Activated T-cell treated with anti-CD3 and anti-CD28 coated beads, Interleukin-2, amount 50 U/mL, for 72 hours (primary cell): ENCODE measurements at regions not wholly inside any gene's neighbourhood (a gene's known extent, or its start where the extent isn't known, plus 50 kb on each side); places are given as distances from the start of the nearest gene placed in this dataset.
"Not testable (repeated sequence)": the region's sequence is repeated elsewhere in the genome, so short reads cannot be mapped to it uniquely, and the experiment has no call there.

ENCODE experiments used
- ATAC-seq, 2 donors: fragments of 150-1000 bp; cut with Tn5 transposase; replicated peaks in 1 of 2; 2 replicates each; pipeline ENCODE4 v1.10.0; 2021; ENCODE audit warnings: moderate library complexity in 2 of 2, mild to moderate bottlenecking in 1 of 2
- DNase-seq, 2 donors: peaks; one replicate each; pipeline ENCODE4 v3.0.0; 2021 to 2022; ENCODE audit warnings: mixed read lengths in 1 of 2
- H3K27ac Mint-ChIP-seq: one replicate; pipeline ENCODE4 v1.8.0; 2022; ENCODE audit warnings: mild to moderate bottlenecking, moderate library complexity, mixed read lengths
- H3K27me3 Mint-ChIP-seq: one replicate; pipeline ENCODE4 v1.8.0; 2022; ENCODE audit warnings: low read depth, mixed read lengths
- H3K36me3 Mint-ChIP-seq, 2 donors: one replicate each; pipeline ENCODE4 v1.8.0; 2022; ENCODE audit warnings: mixed read lengths in 2 of 2, mild to moderate bottlenecking in 1 of 2; ENCODE audit not compliant: insufficient read depth in 2 of 2
- H3K4me1 Mint-ChIP-seq: one replicate; pipeline ENCODE4 v1.8.0; 2022; ENCODE audit warnings: low read depth, mixed read lengths
- H3K4me3 Mint-ChIP-seq, 2 donors: one replicate each; pipeline ENCODE4 v1.8.0; 2022; ENCODE audit warnings: mild to moderate bottlenecking in 2 of 2, mixed read lengths in 2 of 2, moderate library complexity in 2 of 2
- H3K9me3 Mint-ChIP-seq, 2 donors: one replicate each; pipeline ENCODE4 v1.8.0; 2022; ENCODE audit warnings: mixed read lengths in 2 of 2

DNA sequence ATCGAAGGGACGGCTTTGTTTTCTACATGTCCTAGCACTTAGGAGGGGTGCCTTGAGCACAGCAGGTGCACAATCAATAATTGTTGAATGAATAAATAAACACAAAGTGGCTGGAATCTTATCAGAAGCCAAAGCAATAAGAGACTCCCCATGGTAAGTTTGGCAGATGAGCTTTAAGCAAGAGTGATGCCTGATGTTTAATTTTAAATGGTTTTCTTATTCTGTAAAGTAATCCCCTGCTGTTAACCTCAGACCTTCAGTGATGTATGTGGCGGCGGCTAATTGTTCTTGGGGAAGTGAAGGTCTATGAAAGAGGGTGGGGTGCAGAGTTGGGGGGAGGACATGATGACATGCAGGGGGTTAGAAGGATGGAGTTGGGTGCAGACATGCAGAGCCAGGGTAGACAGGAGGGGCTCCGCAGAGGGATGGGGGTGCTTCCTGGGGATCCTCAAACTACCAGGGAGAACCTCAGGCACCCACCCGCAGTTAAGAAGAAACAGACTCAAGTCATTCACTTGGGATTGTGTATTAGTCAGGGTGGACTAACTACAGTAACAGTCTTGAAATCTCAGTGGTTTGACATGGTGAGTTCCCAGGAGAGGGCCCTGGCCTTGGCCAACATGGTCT is 65.7 kb upstream of the SHB start:
- Mint-ChIP-seq H3K4me1 (no peaks in the 10 kb centered on the region), H3K27me3 (peaks cover 30% of the 10 kb centered on the region), H3K9me3 (no peaks in the 10 kb centered on the region), H3K4me3 (no peak overlapping the region), H3K27ac (no peak overlapping the region), H3K36me3 (no peaks in the 10 kb centered on the region)
- DNase-seq, result no peak
- no peak for ATAC-seq

GRCh38 chr9:38133595-38133994 is 64.6 kb upstream of the SHB start:
- DNase-seq, result no peak
- no peak overlapping the region for H3K27ac Mint-ChIP-seq
- H3K4me1 Mint-ChIP-seq, result no peaks in the 10 kb centered on the region
- no peak overlapping the region for H3K4me3 Mint-ChIP-seq
- no peaks in the 10 kb centered on the region for H3K36me3 Mint-ChIP-seq
- ATAC-seq, result no peak
- peaks cover 25% of the 10 kb centered on the region for H3K27me3 Mint-ChIP-seq
- no peaks in the 10 kb centered on the region for H3K9me3 Mint-ChIP-seq

GRCh38 chr9:38132956-38133355 is 63.9 kb upstream of the SHB start:
- no peak overlapping the region for H3K4me3 Mint-ChIP-seq
- H3K36me3 Mint-ChIP-seq, result no peaks in the 10 kb centered on the region
- DNase-seq (no peak), ATAC-seq (no peak)
- H3K27me3 Mint-ChIP-seq, result peaks cover 19% of the 10 kb centered on the region
- no peaks in the 10 kb centered on the region for H3K4me1 Mint-ChIP-seq
- no peak overlapping the region for H3K27ac Mint-ChIP-seq
- no peaks in the 10 kb centered on the region for H3K9me3 Mint-ChIP-seq

DNA sequence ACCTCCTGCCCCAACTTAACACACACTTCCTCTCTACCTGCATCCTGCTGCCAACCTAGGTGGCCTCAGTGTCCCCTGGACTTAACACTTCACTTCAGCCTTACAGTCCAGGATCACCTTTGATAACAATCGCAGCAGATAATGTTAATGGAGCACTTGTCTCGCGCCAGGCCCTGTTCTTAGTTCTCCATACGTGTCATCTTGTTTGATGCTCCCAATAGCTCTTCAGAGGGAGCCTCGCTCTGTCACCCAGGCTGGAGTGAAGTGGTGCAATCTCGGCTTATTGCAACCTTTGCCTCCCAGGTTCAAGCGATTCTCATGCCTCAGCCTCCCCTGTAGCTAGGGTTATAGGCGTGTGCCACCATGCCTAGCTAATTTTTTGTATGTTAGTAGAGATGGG is 62.7 kb upstream of the SHB start:
- DNase-seq (no peak), ATAC-seq (no peak)
- Mint-ChIP-seq H3K4me3 (no peak overlapping the region), H3K4me1 (no peaks in the 10 kb centered on the region), H3K27ac (no peak overlapping the region), H3K27me3 (peaks cover 9% of the 10 kb centered on the region), H3K9me3 (no peaks in the 10 kb centered on the region), H3K36me3 (no peaks in the 10 kb centered on the region)

GRCh38 chr9:38130724-38131123 is 61.7 kb upstream of the SHB start:
- Mint-ChIP-seq H3K27me3 (peaks cover 16% of the 10 kb centered on the region), H3K9me3 (no peaks in the 10 kb centered on the region), H3K4me1 (no peaks in the 10 kb centered on the region), H3K36me3 (no peaks in the 10 kb centered on the region), H3K4me3 (no peak overlapping the region), H3K27ac (no peak overlapping the region)
- DNase-seq (no peak), ATAC-seq (no peak)

DNA sequence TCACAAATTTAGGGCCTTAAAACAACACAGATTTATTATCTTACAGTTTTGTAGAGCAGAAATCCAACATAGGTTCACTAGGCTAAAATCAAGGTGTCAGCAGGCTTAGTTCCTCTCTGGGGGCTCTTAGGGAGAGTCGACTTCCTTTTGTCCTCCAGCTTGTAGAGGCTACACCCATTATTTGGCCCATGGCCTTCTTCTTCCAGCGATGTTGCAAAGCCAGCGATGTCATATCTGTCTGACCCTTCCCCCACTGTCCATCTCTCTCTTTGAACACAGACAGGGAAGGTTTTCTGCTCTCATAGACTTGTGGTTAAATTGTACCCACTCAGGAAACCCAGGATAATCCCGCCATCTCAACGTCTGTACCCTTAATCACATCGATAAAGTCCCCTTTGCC is 60.3 kb upstream of the SHB start:
- Mint-ChIP-seq H3K36me3 (no peaks in the 10 kb centered on the region), H3K27me3 (peaks cover 28% of the 10 kb centered on the region), H3K4me3 (no peak overlapping the region), H3K27ac (no peak overlapping the region), H3K9me3 (no peaks in the 10 kb centered on the region), H3K4me1 (no peaks in the 10 kb centered on the region)
- DNase-seq, result no peak
- ATAC-seq, result no peak

DNA sequence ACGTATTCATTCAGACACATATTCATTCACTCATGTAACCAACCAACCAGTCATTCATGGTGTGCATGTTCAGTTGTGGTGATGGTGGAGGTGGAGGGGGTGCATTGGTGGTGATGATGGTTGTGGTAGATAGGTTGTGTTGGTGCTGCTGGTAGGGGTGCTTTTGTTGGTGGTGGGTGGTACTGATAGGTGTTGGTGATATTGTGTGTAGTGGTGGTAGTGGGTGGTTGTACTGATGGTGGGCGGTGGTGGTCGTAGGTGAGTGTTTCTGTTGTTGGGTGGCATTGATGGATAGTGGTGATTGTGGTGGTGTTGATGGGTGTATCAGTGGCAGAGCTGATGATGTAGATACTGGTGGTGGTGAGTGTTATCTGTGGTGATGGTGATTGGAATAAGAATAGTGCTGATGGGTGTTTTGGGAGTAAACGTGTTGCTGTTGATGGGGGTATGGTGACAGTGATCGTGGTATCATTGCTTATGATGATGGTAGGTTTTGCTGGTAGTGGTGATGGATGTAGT is 59.8 kb upstream of the SHB start:
- DNase-seq (no peak), ATAC-seq (no peak)
- Mint-ChIP-seq H3K27me3 (peaks cover 28% of the 10 kb centered on the region), H3K9me3 (no peaks in the 10 kb centered on the region), H3K27ac (no peak overlapping the region), H3K4me1 (no peaks in the 10 kb centered on the region), H3K36me3 (no peaks in the 10 kb centered on the region), H3K4me3 (no peak overlapping the region)

GRCh38 chr9:38127271-38127839 is 58.3 kb upstream of the SHB start:
- Mint-ChIP-seq H3K9me3 (no peaks in the 10 kb centered on the region), H3K4me1 (no peaks in the 10 kb centered on the region), H3K4me3 (no peak overlapping the region), H3K27me3 (peaks cover 21% of the 10 kb centered on the region), H3K36me3 (no peaks in the 10 kb centered on the region), H3K27ac (no peak overlapping the region)
- DNase-seq (no peak), ATAC-seq (no peak)

DNA sequence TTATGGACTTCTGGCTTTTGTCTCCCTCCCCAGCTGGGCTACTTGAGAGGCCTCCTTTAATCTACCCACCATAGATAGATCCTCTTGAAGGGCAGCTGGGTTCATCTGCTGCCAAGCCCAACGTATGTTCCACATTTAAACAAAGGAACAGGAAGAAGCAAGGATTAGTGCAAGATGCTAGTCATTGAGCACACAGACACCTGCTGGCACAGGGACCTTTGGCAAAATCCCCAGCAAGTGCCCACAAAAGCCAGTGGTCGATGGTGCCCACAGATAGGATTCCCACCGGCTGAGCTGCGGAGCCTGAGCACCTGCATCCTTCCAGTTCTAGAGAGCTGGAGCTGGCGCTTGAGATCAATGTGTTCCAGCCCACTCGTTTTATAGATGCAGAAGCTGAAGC is 57.7 kb upstream of the SHB start:
- no peaks in the 10 kb centered on the region for H3K9me3 Mint-ChIP-seq
- DNase-seq, result no peak
- H3K27me3 Mint-ChIP-seq, result peaks cover 21% of the 10 kb centered on the region
- H3K27ac Mint-ChIP-seq, result no peak overlapping the region
- no peaks in the 10 kb centered on the region for H3K36me3 Mint-ChIP-seq
- no peaks in the 10 kb centered on the region for H3K4me1 Mint-ChIP-seq
- no peak for ATAC-seq
- H3K4me3 Mint-ChIP-seq, result no peak overlapping the region

DNA sequence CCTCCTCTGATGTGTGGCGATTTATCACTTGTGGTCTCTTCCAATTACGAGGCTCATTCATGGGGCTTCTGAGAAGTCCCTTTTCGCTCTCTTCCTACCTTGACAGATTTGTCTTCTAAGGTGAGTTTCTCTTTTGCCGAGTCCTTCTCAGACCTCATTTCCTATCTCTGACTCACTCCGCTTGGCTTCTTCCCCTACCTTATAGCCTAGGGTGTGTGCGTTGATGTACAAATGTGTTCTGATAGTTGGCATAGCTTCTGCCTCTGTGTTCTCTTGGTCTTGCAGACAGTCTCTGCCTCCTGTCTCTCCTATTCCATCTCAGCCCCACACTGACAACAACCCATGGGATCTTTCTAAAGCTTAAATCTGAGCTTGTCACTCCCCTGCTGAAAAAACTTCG is 56.9 kb upstream of the SHB start:
- ATAC-seq (no peak), DNase-seq (no peak)
- no peak overlapping the region for H3K4me3 Mint-ChIP-seq
- H3K9me3 Mint-ChIP-seq, result no peaks in the 10 kb centered on the region
- peaks cover 23% of the 10 kb centered on the region for H3K27me3 Mint-ChIP-seq
- no peak overlapping the region for H3K27ac Mint-ChIP-seq
- H3K36me3 Mint-ChIP-seq, result no peaks in the 10 kb centered on the region
- no peaks in the 10 kb centered on the region for H3K4me1 Mint-ChIP-seq

GRCh38 chr9:38123359-38123758 is 54.3 kb upstream of the SHB start:
- not testable (repeated sequence) for H3K4me1 Mint-ChIP-seq, H3K4me3 Mint-ChIP-seq, H3K36me3 Mint-ChIP-seq, H3K9me3 Mint-ChIP-seq, DNase-seq, ATAC-seq, H3K27ac Mint-ChIP-seq
- H3K27me3 Mint-ChIP-seq, result peaks cover 37% of the 10 kb centered on the region

GRCh38 chr9:38120961-38121360 is 51.9 kb upstream of the SHB start:
- Mint-ChIP-seq H3K36me3 (no peaks in the 10 kb centered on the region), H3K27me3 (peaks cover 30% of the 10 kb centered on the region), H3K9me3 (no peaks in the 10 kb centered on the region), H3K4me1 (no peaks in the 10 kb centered on the region), H3K4me3 (no peak overlapping the region), H3K27ac (no peak overlapping the region)
- no peak for DNase-seq
- no peak for ATAC-seq

- Mint-ChIP-seq H3K27me3 (peaks cover 22% of the 10 kb centered on the region), H3K4me3 (no peak overlapping the region), H3K4me1 (no peaks in the 10 kb centered on the region), H3K9me3 (no peaks in the 10 kb centered on the region), H3K27ac (no peak overlapping the region), H3K36me3 (no peaks in the 10 kb centered on the region)
- no peak for DNase-seq
- ATAC-seq, result no peak
Measured at GRCh38 chr9:38119560-38120236, 50.7 kb upstream of the SHB start.
